GM18861 (cell line): ENCODE measurements at regions not wholly inside any gene's neighbourhood (a gene's known extent, or its start where the extent isn't known, plus 50 kb on each side); places are given as distances from the start of the nearest gene placed in this dataset.

Experiments
- ATAC-seq: cut with Tn5 transposase; IDR thresholded peaks from one replicate; pipeline ENCODE4 v1.9.1; 2021; ENCODE audit not compliant: unreplicated experiment

- ATAC-seq: no peak
These were observed 937.6 kb upstream of the EEF2KMT start for GRCh38 chr16:6035161-6035560.

- ATAC-seq: no peak
These were observed 936.9 kb upstream of the EEF2KMT start for GRCh38 chr16:6034511-6034910.

GRCh38 chr16:6032438-6032837 is 934.8 kb upstream of the EEF2KMT start:
- no peak for ATAC-seq

- no peak for ATAC-seq
These were observed 934.0 kb upstream of the EEF2KMT start for GRCh38 chr16:6031567-6031966.

- no peak for ATAC-seq
These were observed 933.5 kb upstream of the EEF2KMT start for GRCh38 chr16:6031102-6031501.

GRCh38 chr16:6027733-6028132 is 930.1 kb upstream of the EEF2KMT start:
- ATAC-seq: no peak

GRCh38 chr16:6023449-6023848 is 925.9 kb upstream of the EEF2KMT start:
- no peak for ATAC-seq

- ATAC-seq: no peak
These were observed 923.8 kb upstream of the EEF2KMT start for GRCh38 chr16:6021276-6021943.

GRCh38 chr16:6020162-6020985 is 922.8 kb upstream of the EEF2KMT start:
- no peak for ATAC-seq

GRCh38 chr16:6019490-6019991 is 921.9 kb upstream of the EEF2KMT start:
- no peak for ATAC-seq

- no peak for ATAC-seq
These were observed 921.4 kb upstream of the EEF2KMT start for GRCh38 chr16:6018848-6019489.

- no peak for ATAC-seq
These were observed 919.1 kb upstream of the EEF2KMT start for GRCh38 chr16:6016530-6017184.

GRCh38 chr16:6012716-6013115 is 915.1 kb upstream of the EEF2KMT start:
- ATAC-seq: no peak

- ATAC-seq: no peak
These were observed 911.6 kb upstream of the EEF2KMT start for GRCh38 chr16:6009151-6009550.

- no peak for ATAC-seq
These were observed 911.1 kb upstream of the EEF2KMT start for GRCh38 chr16:6008670-6009069.

- ATAC-seq: no peak
These were observed 895.8 kb upstream of the EEF2KMT start for GRCh38 chr16:5993356-5993755.

GRCh38 chr16:5982979-5983378 is 885.4 kb upstream of the EEF2KMT start:
- no peak for ATAC-seq

- ATAC-seq: no peak
These were observed 882.4 kb upstream of the EEF2KMT start for GRCh38 chr16:5979905-5980550.

GRCh38 chr16:5977329-5977728 is 879.7 kb upstream of the EEF2KMT start:
- ATAC-seq: no peak

GRCh38 chr16:5972747-5973146 is 875.2 kb upstream of the EEF2KMT start:
- no peak for ATAC-seq

- ATAC-seq: no peak
These were observed 874.3 kb upstream of the EEF2KMT start for GRCh38 chr16:5971924-5972323.
